ENCODE measurements at regions not wholly inside any gene's neighbourhood (a gene's known extent, or its start where the extent isn't known, plus 50 kb on each side); places are given as distances from the start of the nearest gene placed in this dataset.

GRCh38 chr5:96547486-96547885, 114.4 kb upstream of the PCSK1 start:
- TF ChIP-seq EZH2phosphoT487 (IDR thresholded peaks at IDR 0.05; ENCODE audit: borderline replicate concordance, low read length) = no peak
- TF ChIP-seq, protein P1, sequence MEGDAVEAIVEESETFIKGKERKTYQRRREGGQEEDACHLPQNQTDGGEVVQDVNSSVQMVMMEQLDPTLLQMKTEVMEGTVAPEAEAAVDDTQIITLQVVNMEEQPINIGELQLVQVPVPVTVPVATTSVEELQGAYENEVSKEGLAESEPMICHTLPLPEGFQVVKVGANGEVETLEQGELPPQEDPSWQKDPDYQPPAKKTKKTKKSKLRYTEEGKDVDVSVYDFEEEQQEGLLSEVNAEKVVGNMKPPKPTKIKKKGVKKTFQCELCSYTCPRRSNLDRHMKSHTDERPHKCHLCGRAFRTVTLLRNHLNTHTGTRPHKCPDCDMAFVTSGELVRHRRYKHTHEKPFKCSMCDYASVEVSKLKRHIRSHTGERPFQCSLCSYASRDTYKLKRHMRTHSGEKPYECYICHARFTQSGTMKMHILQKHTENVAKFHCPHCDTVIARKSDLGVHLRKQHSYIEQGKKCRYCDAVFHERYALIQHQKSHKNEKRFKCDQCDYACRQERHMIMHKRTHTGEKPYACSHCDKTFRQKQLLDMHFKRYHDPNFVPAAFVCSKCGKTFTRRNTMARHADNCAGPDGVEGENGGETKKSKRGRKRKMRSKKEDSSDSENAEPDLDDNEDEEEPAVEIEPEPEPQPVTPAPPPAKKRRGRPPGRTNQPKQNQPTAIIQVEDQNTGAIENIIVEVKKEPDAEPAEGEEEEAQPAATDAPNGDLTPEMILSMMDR (IDR thresholded peaks at IDR 0.05; ENCODE audit: low read depth, low read length, poor library complexity, severe bottlenecking) = no peak

Measured in DOHH2 (cell line).